GM23338 (cell line): ENCODE measurements at regions not wholly inside any gene's neighbourhood (a gene's known extent, or its start where the extent isn't known, plus 50 kb on each side); places are given as distances from the start of the nearest gene placed in this dataset.

Source experiments
- ATAC-seq: fragments of 200-7000 bp; cut with Tn5 transposase; 3 replicates; pipeline ENCODE4 v1.9.1; 2020
- DNase-seq: peaks from one replicate; pipeline ENCODE4 v3.0.0-alpha.2; 2015; ENCODE audit warnings: low spot score
- H2AFZ ChIP-seq: fragments of 200-600 bp; sonication (generic); 2 replicates; pipeline ENCODE4 v1.8.0; 2016; ENCODE audit warnings: antibody characterized with exemption, mild to moderate bottlenecking, moderate library complexity
- H3F3A ChIP-seq: fragments of 200-600 bp; sonication (generic); replicated peaks from 2 replicates; pipeline ENCODE4 v1.8.0; 2017; ENCODE audit warnings: antibody characterized with exemption, mixed run types, low read depth
- H3K27ac ChIP-seq: fragments of 200-600 bp; sonication (generic); 2 replicates; pipeline ENCODE4 v1.6.1; 2016; ENCODE audit warnings: low read depth
- H3K27me3 ChIP-seq: fragments of 200-600 bp; sonication (generic); 2 replicates; pipeline ENCODE4 v1.8.0; 2016; ENCODE audit warnings: mild to moderate bottlenecking, mixed run types, moderate library complexity; ENCODE audit not compliant: insufficient read depth
- H3K36me3 ChIP-seq: fragments of 200-600 bp; sonication (generic); 2 replicates; pipeline ENCODE4 v1.8.0; 2016; ENCODE audit warnings: mild to moderate bottlenecking; ENCODE audit not compliant: insufficient read depth
- H3K4me1 ChIP-seq: fragments of 200-600 bp; sonication (generic); 2 replicates; pipeline ENCODE4 v1.8.0; 2016; ENCODE audit warnings: mild to moderate bottlenecking, moderate library complexity; ENCODE audit not compliant: insufficient read depth
- H3K4me2 ChIP-seq: fragments of 200-600 bp; sonication (generic); 2 replicates; pipeline ENCODE4 v1.7.1; 2017; ENCODE audit warnings: mixed run types
- H3K4me3 ChIP-seq: fragments of 200-600 bp; sonication (generic); 2 replicates; pipeline ENCODE4 v1.6.1; 2016; ENCODE audit warnings: mixed run types
- H3K79me2 ChIP-seq: fragments of 200-600 bp; sonication (generic); replicated peaks from 2 replicates; pipeline ENCODE4 v1.8.0; 2017; ENCODE audit warnings: mild to moderate bottlenecking; ENCODE audit not compliant: insufficient read depth
- H3K9me2 ChIP-seq: fragments of 200-600 bp; sonication (generic); 2 replicates; pipeline ENCODE4 v1.8.0; 2017; ENCODE audit not compliant: insufficient read depth
- H4K20me1 ChIP-seq: fragments of 200-600 bp; sonication (generic); replicated peaks from 2 replicates; pipeline ENCODE4 v1.8.0; 2017; ENCODE audit warnings: mild to moderate bottlenecking; ENCODE audit not compliant: insufficient read depth
- H3K27ac Mint-ChIP-seq: 2 replicates; pipeline ENCODE4 v1.8.0; 2020; ENCODE audit warnings: inconsistent platforms, mild to moderate bottlenecking, moderate library complexity, mixed read lengths
- H3K27me3 Mint-ChIP-seq: 3 replicates; pipeline ENCODE4 v1.8.0; 2022; ENCODE audit warnings: low read depth, mild to moderate bottlenecking, moderate library complexity, mixed read lengths, inconsistent platforms; ENCODE audit not compliant: insufficient read depth, poor library complexity
- H3K36me3 Mint-ChIP-seq: 3 replicates; pipeline ENCODE4 v1.8.0; 2021; ENCODE audit warnings: low read depth, mild to moderate bottlenecking, inconsistent platforms, moderate library complexity, mixed read lengths
- H3K4me1 Mint-ChIP-seq: 3 replicates; pipeline ENCODE4 v1.8.0; 2020; ENCODE audit warnings: mild to moderate bottlenecking, inconsistent platforms, mixed read lengths
- H3K4me3 Mint-ChIP-seq: 3 replicates; pipeline ENCODE4 v1.8.0; 2021; ENCODE audit warnings: moderate library complexity, mild to moderate bottlenecking, inconsistent platforms, mixed read lengths
- H3K9me3 Mint-ChIP-seq: 3 replicates; pipeline ENCODE4 v1.8.0; 2020; ENCODE audit warnings: moderate library complexity, mild to moderate bottlenecking, inconsistent platforms, mixed read lengths
- CREB1 ChIP-seq: fragments of 250-450 bp; sonication (Bioruptor Pico); IDR thresholded peaks from 2 replicates; pipeline ENCODE4 v1.5.0; 2020; ENCODE audit warnings: low read depth, mild to moderate bottlenecking, moderate library complexity
- CTCF ChIP-seq, 2 experiments: fragments of 200-600 bp in 1 of 2; sonication (generic) in 1 of 2; conservative IDR thresholded peaks; 2 replicates each; pipeline versions ENCODE4 v1.5.1 to v1.6.1; 2016 to 2017; ENCODE audit warnings: antibody characterized with exemption in 2 of 2, low read depth in 2 of 2, mild to moderate bottlenecking in 2 of 2, moderate library complexity in 1 of 2
- ETS1 ChIP-seq: IDR thresholded peaks from 2 replicates; pipeline ENCODE4 v1.6.1; 2016; ENCODE audit warnings: antibody characterized with exemption
- EZH2 ChIP-seq: fragments of 200-600 bp; sonication (generic); IDR thresholded peaks from one replicate; pipeline ENCODE4 v1.8.0; 2017; ENCODE audit warnings: antibody characterized with exemption, mild to moderate bottlenecking, low read depth; ENCODE audit not compliant: unreplicated experiment
- EZH2phosphoT487 ChIP-seq: fragments of 200-600 bp; sonication (generic); IDR thresholded peaks from one replicate; pipeline ENCODE4 v1.8.1; 2018; ENCODE audit warnings: antibody characterized with exemption; ENCODE audit not compliant: unreplicated experiment
- JUNB ChIP-seq: IDR thresholded peaks from one replicate; pipeline ENCODE4 v1.6.1; 2016; ENCODE audit warnings: antibody characterized with exemption; ENCODE audit not compliant: unreplicated experiment
- NANOG ChIP-seq: IDR thresholded peaks from 2 replicates; pipeline ENCODE4 v1.6.1; 2016; ENCODE audit warnings: antibody characterized with exemption, borderline replicate concordance
- POLR2AphosphoS5 ChIP-seq: IDR thresholded peaks from 2 replicates; pipeline ENCODE4 v1.6.1; 2016; ENCODE audit warnings: antibody characterized with exemption, low read depth
- STAT1 ChIP-seq: IDR thresholded peaks from one replicate; pipeline ENCODE4 v1.6.1; 2016; ENCODE audit warnings: antibody characterized with exemption; ENCODE audit not compliant: unreplicated experiment
- ZNF114 ChIP-seq: fragments of 250-450 bp; sonication (Bioruptor Pico); IDR thresholded peaks from 2 replicates; pipeline ENCODE4 v1.5.0; 2020; ENCODE audit warnings: mild to moderate bottlenecking, moderate library complexity
- ZNF331 ChIP-seq: fragments of 250-450 bp; sonication (Bioruptor Pico); IDR thresholded peaks from 2 replicates; pipeline ENCODE4 v1.5.0; 2020; ENCODE audit warnings: low read depth, mild to moderate bottlenecking, moderate library complexity
- ZNF462 ChIP-seq: fragments of 250-450 bp; sonication (Bioruptor Pico); IDR thresholded peaks from 2 replicates; pipeline ENCODE4 v1.5.0; 2020; ENCODE audit warnings: mild to moderate bottlenecking, moderate library complexity
- TF ChIP-seq, protein P1 (sequence below): IDR thresholded peaks from one replicate; pipeline ENCODE4 v1.6.1; 2018; ENCODE audit warnings: antibody characterized with exemption; ENCODE audit not compliant: unreplicated experiment

DNA sequence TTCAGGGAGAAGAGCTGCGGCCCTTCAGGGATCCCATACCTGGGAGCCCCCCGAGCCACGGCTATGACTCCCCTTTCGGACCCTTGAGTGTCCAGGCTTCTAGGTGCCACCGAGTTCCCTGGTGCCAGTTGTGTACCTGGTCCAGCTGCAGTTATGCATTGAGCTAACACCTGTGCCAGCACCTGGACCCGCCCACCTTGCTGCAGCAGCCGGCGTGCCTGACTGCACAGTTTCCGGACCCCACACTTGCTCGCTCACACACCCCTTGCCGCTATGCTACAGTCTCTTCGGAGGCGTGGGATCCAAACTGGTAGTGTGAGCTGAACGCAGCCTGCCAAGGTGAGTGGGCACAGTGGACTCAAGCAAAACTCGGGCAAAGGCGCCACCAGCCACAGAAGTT lies 284.5 kb upstream of the ROBO1 start:
- no peak for ATAC-seq
- peaks cover 10% of the 10 kb centered on the region for H3K4me1 ChIP-seq
- H3K36me3 ChIP-seq: no peaks in the 10 kb centered on the region
- H3K27me3 ChIP-seq: no peaks in the 10 kb centered on the region
- no peak overlapping the region for H3K27ac ChIP-seq
- Mint-ChIP-seq H3K36me3 (peaks cover 3% of the 10 kb centered on the region; the same call in 1 of the 3 replicates), H3K27ac (no peak overlapping the region; the same call in 1 of the 2 replicates), H3K4me3 (no peak overlapping the region), H3K4me1 (peaks cover 5% of the 10 kb centered on the region), H3K9me3 (no peaks in the 10 kb centered on the region; the same call in 2 of the 3 replicates), H3K27me3 (no peaks in the 10 kb centered on the region)
- no peak overlapping the region for H3K4me3 ChIP-seq
- H4K20me1 ChIP-seq: no peaks in the 10 kb centered on the region
- H3K9me2 ChIP-seq: no peaks in the 10 kb centered on the region
- H3K4me2 ChIP-seq: no peak overlapping the region
- TF ChIP-seq ZNF331 (CRISPR knock-in tag) (no peak), EZH2 (no peak), STAT1 (no peak), NANOG (no peak), POLR2AphosphoS5 (no peak), ETS1 (no peak), JUNB (no peak), ZNF462 (CRISPR knock-in tag) (no peak), CTCF (conservative IDR thresholded peaks at IDR 0.05; ENCODE audit: low read depth in 2 of 2) (no peak), EZH2phosphoT487 (no peak), ZNF114 (no peak), CREB1 (no peak)
- TF ChIP-seq, protein P1, sequence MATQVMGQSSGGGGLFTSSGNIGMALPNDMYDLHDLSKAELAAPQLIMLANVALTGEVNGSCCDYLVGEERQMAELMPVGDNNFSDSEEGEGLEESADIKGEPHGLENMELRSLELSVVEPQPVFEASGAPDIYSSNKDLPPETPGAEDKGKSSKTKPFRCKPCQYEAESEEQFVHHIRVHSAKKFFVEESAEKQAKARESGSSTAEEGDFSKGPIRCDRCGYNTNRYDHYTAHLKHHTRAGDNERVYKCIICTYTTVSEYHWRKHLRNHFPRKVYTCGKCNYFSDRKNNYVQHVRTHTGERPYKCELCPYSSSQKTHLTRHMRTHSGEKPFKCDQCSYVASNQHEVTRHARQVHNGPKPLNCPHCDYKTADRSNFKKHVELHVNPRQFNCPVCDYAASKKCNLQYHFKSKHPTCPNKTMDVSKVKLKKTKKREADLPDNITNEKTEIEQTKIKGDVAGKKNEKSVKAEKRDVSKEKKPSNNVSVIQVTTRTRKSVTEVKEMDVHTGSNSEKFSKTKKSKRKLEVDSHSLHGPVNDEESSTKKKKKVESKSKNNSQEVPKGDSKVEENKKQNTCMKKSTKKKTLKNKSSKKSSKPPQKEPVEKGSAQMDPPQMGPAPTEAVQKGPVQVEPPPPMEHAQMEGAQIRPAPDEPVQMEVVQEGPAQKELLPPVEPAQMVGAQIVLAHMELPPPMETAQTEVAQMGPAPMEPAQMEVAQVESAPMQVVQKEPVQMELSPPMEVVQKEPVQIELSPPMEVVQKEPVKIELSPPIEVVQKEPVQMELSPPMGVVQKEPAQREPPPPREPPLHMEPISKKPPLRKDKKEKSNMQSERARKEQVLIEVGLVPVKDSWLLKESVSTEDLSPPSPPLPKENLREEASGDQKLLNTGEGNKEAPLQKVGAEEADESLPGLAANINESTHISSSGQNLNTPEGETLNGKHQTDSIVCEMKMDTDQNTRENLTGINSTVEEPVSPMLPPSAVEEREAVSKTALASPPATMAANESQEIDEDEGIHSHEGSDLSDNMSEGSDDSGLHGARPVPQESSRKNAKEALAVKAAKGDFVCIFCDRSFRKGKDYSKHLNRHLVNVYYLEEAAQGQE: no peak
- H2AFZ ChIP-seq: no peak overlapping the region
- DNase-seq: no peak
- no peaks in the 10 kb centered on the region for H3F3A ChIP-seq
- H3K79me2 ChIP-seq: no peaks in the 10 kb centered on the region
